ENCODE measurements at regions not wholly inside any gene's neighbourhood (a gene's known extent, or its start where the extent isn't known, plus 50 kb on each side); places are given as distances from the start of the nearest gene placed in this dataset.
"Not testable (repeated sequence)": the region's sequence is repeated elsewhere in the genome, so short reads cannot be mapped to it uniquely, and the experiment has no call there.

GRCh38 chr17:13908971-13909370, 160.3 kb upstream of the COX10 start:
- H3K4me3 Mint-ChIP-seq, H3K9me3 Mint-ChIP-seq, ATAC-seq, H3K27me3 Mint-ChIP-seq, H3K4me1 Mint-ChIP-seq, H3K27ac Mint-ChIP-seq, H3K36me3 Mint-ChIP-seq: not testable (repeated sequence)

GRCh38 chr17:13909901-13910519, 159.3 kb upstream of the COX10 start:
- no peaks in the 10 kb centered on the region for H3K27me3 Mint-ChIP-seq
- H3K36me3 Mint-ChIP-seq: peaks cover 6% of the 10 kb centered on the region
- ATAC-seq: no peak
- H3K4me3 Mint-ChIP-seq: no peak overlapping the region
- no peaks in the 10 kb centered on the region for H3K9me3 Mint-ChIP-seq
- H3K27ac Mint-ChIP-seq: no peak overlapping the region
- no peaks in the 10 kb centered on the region for H3K4me1 Mint-ChIP-seq

GRCh38 chr17:13917634-13918033, 151.7 kb upstream of the COX10 start:
- H3K27me3 Mint-ChIP-seq: no peaks in the 10 kb centered on the region
- H3K36me3 Mint-ChIP-seq: no peaks in the 10 kb centered on the region
- ATAC-seq: peak; percentile 78
- H3K4me1 Mint-ChIP-seq: peaks cover 46% of the 10 kb centered on the region
- peaks cover 2% of the 10 kb centered on the region for H3K9me3 Mint-ChIP-seq
- H3K4me3 Mint-ChIP-seq: peak overlapping the region; percentile 5
- peak overlapping the region; percentile 62 for H3K27ac Mint-ChIP-seq

GRCh38 chr17:13918247-13918646, 151.1 kb upstream of the COX10 start:
- H3K27me3 Mint-ChIP-seq: no peaks in the 10 kb centered on the region
- H3K4me1 Mint-ChIP-seq: peaks cover 46% of the 10 kb centered on the region
- H3K27ac Mint-ChIP-seq: peak overlapping the region; percentile 62
- peaks cover 2% of the 10 kb centered on the region for H3K9me3 Mint-ChIP-seq
- H3K4me3 Mint-ChIP-seq: no peak overlapping the region
- ATAC-seq: no peak
- no peaks in the 10 kb centered on the region for H3K36me3 Mint-ChIP-seq

- H3K4me1 Mint-ChIP-seq: peaks cover 46% of the 10 kb centered on the region
- H3K27ac Mint-ChIP-seq: peak overlapping the region; percentile 76
- H3K36me3 Mint-ChIP-seq: no peaks in the 10 kb centered on the region
- ATAC-seq: no peak
- H3K4me3 Mint-ChIP-seq: no peak overlapping the region
- peaks cover 2% of the 10 kb centered on the region for H3K9me3 Mint-ChIP-seq
- no peaks in the 10 kb centered on the region for H3K27me3 Mint-ChIP-seq
Measured at GRCh38 chr17:13919818-13920217, 149.5 kb upstream of the COX10 start.

- H3K36me3 Mint-ChIP-seq: no peaks in the 10 kb centered on the region
- no peak overlapping the region for H3K4me3 Mint-ChIP-seq
- no peaks in the 10 kb centered on the region for H3K27me3 Mint-ChIP-seq
- peaks cover 46% of the 10 kb centered on the region for H3K4me1 Mint-ChIP-seq
- H3K9me3 Mint-ChIP-seq: peaks cover 2% of the 10 kb centered on the region
- peak overlapping the region; percentile 76 for H3K27ac Mint-ChIP-seq
- peak; percentile 62 for ATAC-seq
Measured at GRCh38 chr17:13920413-13920812, 148.9 kb upstream of the COX10 start.

GRCh38 chr17:13921841-13922776, 147.2 kb upstream of the COX10 start:
- H3K27me3 Mint-ChIP-seq: no peaks in the 10 kb centered on the region
- H3K4me3 Mint-ChIP-seq: no peak overlapping the region
- no peak for ATAC-seq
- no peaks in the 10 kb centered on the region for H3K36me3 Mint-ChIP-seq
- H3K4me1 Mint-ChIP-seq: peaks cover 35% of the 10 kb centered on the region
- H3K9me3 Mint-ChIP-seq: peaks cover 2% of the 10 kb centered on the region
- H3K27ac Mint-ChIP-seq: no peak overlapping the region

- Mint-ChIP-seq H3K4me1 (peaks cover 27% of the 10 kb centered on the region), H3K27ac (no peak overlapping the region), H3K4me3 (no peak overlapping the region), H3K36me3 (no peaks in the 10 kb centered on the region), H3K27me3 (no peaks in the 10 kb centered on the region), H3K9me3 (peaks cover 2% of the 10 kb centered on the region)
- ATAC-seq: no peak
Measured at GRCh38 chr17:13922885-13923284, 146.4 kb upstream of the COX10 start.

GRCh38 chr17:13925579-13925978, 143.7 kb upstream of the COX10 start:
- Mint-ChIP-seq H3K27ac (no peak overlapping the region), H3K4me1 (peaks cover 19% of the 10 kb centered on the region), H3K36me3 (peaks cover 11% of the 10 kb centered on the region), H3K4me3 (no peak overlapping the region), H3K27me3 (no peaks in the 10 kb centered on the region), H3K9me3 (peaks cover 5% of the 10 kb centered on the region)
- no peak for ATAC-seq

GRCh38 chr17:13931111-13931526, 138.2 kb upstream of the COX10 start:
- H3K36me3 Mint-ChIP-seq: peaks cover 11% of the 10 kb centered on the region
- no peaks in the 10 kb centered on the region for H3K27me3 Mint-ChIP-seq
- peaks cover 45% of the 10 kb centered on the region for H3K4me1 Mint-ChIP-seq
- peak; percentile 91 for ATAC-seq
- peak overlapping the region; percentile 86 for H3K27ac Mint-ChIP-seq
- peaks cover 5% of the 10 kb centered on the region for H3K9me3 Mint-ChIP-seq
- H3K4me3 Mint-ChIP-seq: peak overlapping the region; percentile 39

- H3K27ac Mint-ChIP-seq: peak overlapping the region; percentile 86
- H3K4me3 Mint-ChIP-seq: no peak overlapping the region
- peaks cover 45% of the 10 kb centered on the region for H3K4me1 Mint-ChIP-seq
- H3K9me3 Mint-ChIP-seq: peaks cover 5% of the 10 kb centered on the region
- H3K36me3 Mint-ChIP-seq: peaks cover 11% of the 10 kb centered on the region
- no peaks in the 10 kb centered on the region for H3K27me3 Mint-ChIP-seq
- ATAC-seq: peak; percentile 92
Measured at GRCh38 chr17:13931800-13932460, 137.4 kb upstream of the COX10 start.

- Mint-ChIP-seq H3K4me1 (peaks cover 40% of the 10 kb centered on the region), H3K27me3 (no peaks in the 10 kb centered on the region), H3K9me3 (peaks cover 3% of the 10 kb centered on the region), H3K4me3 (no peak overlapping the region), H3K36me3 (peaks cover 5% of the 10 kb centered on the region), H3K27ac (peak overlapping the region; percentile 27)
- ATAC-seq: no peak
Measured at GRCh38 chr17:13933441-13934276, 135.6 kb upstream of the COX10 start.

- H3K27me3 Mint-ChIP-seq: no peaks in the 10 kb centered on the region
- peaks cover 5% of the 10 kb centered on the region for H3K4me1 Mint-ChIP-seq
- H3K4me3 Mint-ChIP-seq: no peak overlapping the region
- H3K36me3 Mint-ChIP-seq: no peaks in the 10 kb centered on the region
- H3K27ac Mint-ChIP-seq: no peak overlapping the region
- no peak for ATAC-seq
- peaks cover 3% of the 10 kb centered on the region for H3K9me3 Mint-ChIP-seq
Measured at GRCh38 chr17:13939222-13939621, 130.1 kb upstream of the COX10 start.

GRCh38 chr17:13940858-13941665, 128.2 kb upstream of the COX10 start:
- ATAC-seq: no peak
- no peak overlapping the region for H3K27ac Mint-ChIP-seq
- H3K9me3 Mint-ChIP-seq: peaks cover 3% of the 10 kb centered on the region
- H3K4me3 Mint-ChIP-seq: no peak overlapping the region
- H3K36me3 Mint-ChIP-seq: no peaks in the 10 kb centered on the region
- peaks cover 16% of the 10 kb centered on the region for H3K4me1 Mint-ChIP-seq
- no peaks in the 10 kb centered on the region for H3K27me3 Mint-ChIP-seq
